NCI-H2196 (cell line): ENCODE measurements at regions not wholly inside any gene's neighbourhood (a gene's known extent, or its start where the extent isn't known, plus 50 kb on each side); places are given as distances from the start of the nearest gene placed in this dataset.

Source experiments
- DNase-seq: peaks from one replicate; lab custom pipeline; 2025; ENCODE audit not compliant: unreplicated experiment; lab: John Stamatoyannopoulos, UW

DNA sequence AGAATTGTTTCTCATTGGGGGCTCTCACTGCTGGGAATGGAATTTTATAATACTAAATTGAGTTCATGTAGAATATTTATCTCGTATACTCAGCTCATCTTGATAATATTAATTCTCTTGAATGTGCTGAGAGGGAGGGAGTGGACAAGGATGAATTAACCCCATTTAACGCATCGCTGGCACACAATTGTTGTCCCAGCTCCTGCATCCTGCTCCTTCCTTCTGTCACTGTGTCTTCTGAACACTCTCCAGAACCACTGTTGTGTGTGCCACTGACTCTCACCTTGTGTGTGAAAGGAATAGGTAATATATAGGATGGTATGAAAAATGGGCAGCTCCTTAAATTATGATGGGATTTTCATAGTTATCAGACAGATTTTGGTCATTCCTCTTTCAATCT, 267.3 kb downstream of the MTRR start:
- no peak for DNase-seq

GRCh38 chr5:8137941-8138550, 269.1 kb downstream of the MTRR start:
- no peak for DNase-seq

GRCh38 chr5:8138884-8139283, 269.9 kb downstream of the MTRR start:
- DNase-seq = no peak

DNA sequence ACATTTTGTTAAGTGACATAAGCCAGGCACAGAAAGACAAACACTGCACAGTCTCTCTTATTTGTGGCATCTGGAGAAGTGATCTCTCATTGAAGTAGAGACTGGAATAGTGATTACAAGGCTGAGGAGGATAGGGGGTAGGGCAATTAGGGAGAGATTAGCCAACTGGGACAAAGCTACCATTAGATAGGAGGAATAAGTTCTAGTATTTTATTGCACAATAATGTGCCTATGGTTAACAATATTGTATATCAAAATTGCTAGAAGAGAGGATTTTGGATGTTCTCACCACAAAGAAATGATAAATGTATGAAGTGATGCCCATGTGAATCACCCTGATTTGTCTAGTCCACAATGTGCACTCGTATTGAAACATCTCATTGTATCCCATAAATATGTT, 281.8 kb downstream of the MTRR start:
- DNase-seq = no peak

DNA sequence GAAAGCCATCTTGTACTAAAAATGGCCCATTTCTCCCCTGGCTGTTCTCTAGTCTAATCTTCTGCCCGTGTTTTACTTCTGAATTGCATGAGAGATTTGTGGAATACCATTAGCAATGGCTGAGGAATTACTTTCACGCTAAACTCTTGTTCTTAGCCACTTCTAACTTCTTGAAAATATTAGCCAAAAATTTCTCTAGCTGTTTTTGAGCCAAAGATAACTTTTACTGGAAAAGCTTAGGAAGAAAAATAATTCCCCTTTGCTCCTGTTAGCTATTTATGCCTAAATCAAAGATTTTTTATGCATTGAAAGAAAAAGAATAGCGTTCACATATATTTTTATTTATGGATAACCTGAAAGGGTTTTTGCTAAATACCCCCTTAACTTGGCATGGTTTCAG, 287.8 kb downstream of the MTRR start:
- no peak for DNase-seq

- DNase-seq = no peak
These were observed 288.4 kb downstream of the MTRR start for GRCh38 chr5:8157320-8157822.

DNA sequence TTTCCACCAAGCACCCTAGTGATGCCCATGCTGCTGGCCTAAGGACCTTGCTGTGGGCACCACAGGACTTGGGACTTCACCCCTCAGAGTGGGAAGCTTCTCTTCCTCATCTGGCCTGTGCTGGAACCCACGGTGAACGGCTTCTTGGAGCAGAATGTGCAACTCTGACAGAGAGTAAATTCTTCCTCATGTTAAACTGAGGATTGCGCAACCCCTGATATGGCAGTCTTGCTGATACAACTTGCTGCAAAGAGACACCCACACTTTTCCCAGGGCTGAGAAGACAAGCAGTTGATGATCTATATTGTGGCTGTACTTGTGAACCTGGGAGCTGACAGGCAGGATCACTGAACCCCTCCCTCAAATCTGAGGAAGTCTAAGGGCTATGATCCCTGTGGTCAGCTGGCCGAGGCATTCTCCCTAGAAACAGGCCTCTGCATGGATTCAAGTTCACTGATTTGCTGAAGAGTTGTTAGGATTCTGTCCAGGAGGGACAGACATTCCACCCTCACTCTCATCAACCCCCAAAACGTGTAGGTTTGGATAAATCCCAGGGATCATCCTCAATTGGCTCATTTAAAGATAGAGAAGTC, 307.2 kb downstream of the MTRR start:
- no peak for DNase-seq

DNA sequence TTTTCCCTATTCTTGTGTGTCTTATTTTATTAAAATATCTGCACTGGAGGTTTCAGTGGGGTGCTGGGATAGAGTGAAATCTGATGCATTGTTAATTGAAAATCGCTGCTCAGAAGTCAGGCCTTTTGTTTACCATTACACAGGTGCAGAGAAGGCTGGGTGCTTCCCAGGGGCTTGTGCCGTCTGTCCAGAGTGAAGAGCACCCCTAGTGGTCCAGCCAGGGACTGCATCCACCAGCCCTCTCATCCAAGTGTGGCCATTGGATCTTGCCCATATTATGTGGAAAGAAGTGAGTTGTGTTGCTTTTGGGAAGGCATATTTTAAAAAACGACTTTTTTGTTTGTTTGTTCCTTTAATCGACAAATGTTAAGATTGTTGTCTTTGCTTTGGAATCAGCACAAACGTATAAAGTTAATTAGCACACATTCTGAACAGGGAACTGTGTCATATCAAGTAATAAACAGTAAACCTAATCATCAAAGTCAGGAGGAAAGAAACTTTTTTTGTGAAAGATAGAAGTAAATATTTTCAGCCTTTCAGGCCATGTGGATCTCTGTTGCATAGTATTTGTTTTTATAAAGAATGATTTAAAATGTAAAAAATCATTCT, 315.6 kb downstream of the MTRR start:
- peak; percentile 3 for DNase-seq

- DNase-seq = no peak
These were observed 316.9 kb downstream of the MTRR start for GRCh38 chr5:8185852-8186251.

GRCh38 chr5:8188874-8189565, 320.1 kb downstream of the MTRR start:
- no peak for DNase-seq

DNA sequence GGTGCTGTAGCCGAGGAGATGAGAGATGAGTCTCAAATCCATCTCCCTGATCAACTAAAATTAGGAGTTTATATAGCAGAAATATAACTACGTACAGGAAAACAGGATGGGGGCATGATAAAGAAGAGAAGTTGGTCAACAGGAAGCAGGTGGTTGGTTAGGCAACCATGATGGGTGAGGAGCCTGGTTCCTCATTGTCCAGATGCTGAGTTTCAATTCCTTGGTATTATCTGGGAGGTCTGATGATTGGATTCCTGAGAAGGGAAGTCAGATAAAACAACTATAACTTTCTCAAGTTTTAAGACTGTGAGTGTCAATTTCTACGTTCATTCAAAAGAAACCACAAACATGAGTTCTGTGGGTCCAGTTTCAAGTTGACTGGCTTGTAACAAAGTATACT, 323.9 kb downstream of the MTRR start:
- DNase-seq = no peak

DNA sequence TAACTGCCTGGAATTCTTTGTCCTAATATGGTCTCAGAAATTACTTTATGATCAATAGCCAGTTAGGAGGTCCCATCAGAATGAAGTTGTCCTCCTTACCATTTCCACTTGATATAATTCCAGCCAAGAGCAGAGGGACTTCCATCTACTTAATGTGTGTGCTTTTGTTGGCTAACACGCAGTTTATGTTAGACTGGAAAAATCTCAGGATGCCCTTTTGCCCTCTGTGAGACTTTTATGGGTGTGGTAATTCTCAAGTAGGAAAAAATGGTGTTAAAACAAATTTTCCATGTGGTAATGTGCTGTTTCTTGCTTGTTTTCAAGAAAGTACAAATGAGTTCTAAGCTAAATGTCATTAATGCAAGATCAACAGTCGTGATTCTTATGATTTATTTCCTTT, 327.1 kb downstream of the MTRR start:
- DNase-seq = no peak

- no peak for DNase-seq
These were observed 339.4 kb downstream of the MTRR start for GRCh38 chr5:8208307-8208706.

DNA sequence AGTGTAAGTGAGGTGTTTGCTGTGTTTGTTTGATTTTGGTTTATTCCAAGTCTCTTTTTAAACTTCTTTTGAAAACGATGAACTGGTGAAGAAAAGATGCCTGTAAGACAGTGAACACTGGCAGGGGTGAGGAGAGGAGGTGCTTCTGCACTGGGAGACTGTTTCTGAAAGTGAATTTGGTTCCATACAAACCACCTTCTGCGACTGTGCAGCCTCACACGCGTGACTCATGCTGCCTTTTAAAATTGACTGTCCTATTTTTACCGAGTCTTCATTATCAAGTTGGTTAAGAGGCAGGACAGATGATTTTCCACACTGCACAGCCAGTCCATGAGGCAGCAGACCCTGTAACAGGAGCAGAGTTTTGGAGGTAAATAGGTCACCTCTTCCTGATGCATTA, 340.6 kb downstream of the MTRR start:
- DNase-seq = no peak

- no peak for DNase-seq
These were observed 344.8 kb downstream of the MTRR start for GRCh38 chr5:8213701-8214240.

- no peak for DNase-seq
These were observed 348.0 kb downstream of the MTRR start for GRCh38 chr5:8216921-8217320.

DNA sequence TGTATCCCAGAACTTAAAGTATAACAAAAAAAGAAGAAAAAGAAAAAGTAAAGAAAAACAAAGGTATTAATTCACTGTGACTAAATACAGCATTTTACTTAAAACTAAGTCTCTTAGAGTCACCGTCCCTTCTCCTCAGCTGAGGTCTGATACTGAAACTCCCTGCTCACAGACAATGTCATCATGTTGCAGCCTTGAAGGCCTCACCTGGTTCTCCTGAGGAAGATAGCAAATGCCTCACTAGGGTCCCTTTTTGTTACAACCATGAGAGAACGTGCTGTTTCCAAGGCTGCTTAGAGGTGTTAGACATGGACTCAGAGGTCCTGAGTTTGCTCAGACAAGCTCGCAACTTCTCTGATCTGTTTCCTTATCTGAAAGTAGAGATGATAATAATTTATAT, 357.2 kb downstream of the MTRR start:
- DNase-seq = no peak

DNA sequence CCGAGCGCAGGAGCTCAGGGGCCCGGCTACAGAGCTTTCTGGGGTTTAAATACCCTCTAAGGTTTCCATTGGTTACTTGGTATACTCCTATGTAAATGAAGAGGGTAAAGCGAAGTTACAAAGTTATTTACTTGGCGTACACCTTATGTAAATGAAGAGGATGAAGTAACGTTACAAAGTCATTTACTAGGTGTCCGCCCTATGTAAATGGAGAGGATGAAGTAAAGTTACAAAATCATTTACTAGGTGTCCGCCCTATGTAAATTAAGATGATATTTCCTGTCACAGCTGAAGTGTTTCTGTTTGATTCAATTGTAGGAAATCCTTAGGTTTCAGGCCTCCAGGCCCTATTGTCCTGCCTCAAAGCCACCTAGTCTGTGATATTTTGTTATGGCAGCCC, 358.2 kb downstream of the MTRR start:
- no peak for DNase-seq

DNA sequence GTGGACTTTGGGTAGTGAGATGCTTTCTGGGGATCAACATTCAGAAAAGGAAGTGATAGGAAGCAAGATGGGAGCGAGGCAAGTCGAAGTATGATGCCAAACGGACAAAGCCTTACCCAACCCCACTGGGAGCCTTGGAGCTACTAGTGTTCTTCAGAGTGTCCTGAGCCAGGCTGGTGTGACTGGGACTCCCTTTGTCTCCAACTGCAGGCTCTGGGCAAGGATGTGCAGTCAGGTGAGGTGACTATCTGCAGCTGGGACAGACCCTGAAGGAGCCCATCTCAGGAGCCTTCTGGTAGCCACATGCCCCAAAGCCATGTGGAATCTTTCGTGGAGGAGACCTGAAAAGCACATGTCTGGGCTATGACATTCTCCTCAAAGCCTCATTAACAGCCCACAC, 360.6 kb downstream of the MTRR start:
- DNase-seq = no peak

GRCh38 chr5:8230868-8231267, 361.9 kb downstream of the MTRR start:
- no peak for DNase-seq

- DNase-seq = no peak
These were observed 364.5 kb downstream of the MTRR start for GRCh38 chr5:8233479-8233878.
